HFF-Myc (cell line): ENCODE measurements at regions not wholly inside any gene's neighbourhood (a gene's known extent, or its start where the extent isn't known, plus 50 kb on each side); places are given as distances from the start of the nearest gene placed in this dataset.

Experiments
- DNase-seq: peaks from one replicate; pipeline ENCODE4 v3.0.0-alpha.2; 2011; ENCODE audit warnings: low read depth; ENCODE audit errors: extremely low read depth
- H3K4me3 ChIP-seq: replicated peaks from 2 replicates; pipeline ENCODE4 v1.5.1; 2011; ENCODE audit warnings: low read depth, mild to moderate bottlenecking, control low read depth, low read length
- TF ChIP-seq, protein P1 (sequence below): IDR thresholded peaks from 2 replicates; pipeline ENCODE4 v1.5.1; 2012; ENCODE audit warnings: mild to moderate bottlenecking, low read depth, low read length, control low read depth; ENCODE audit errors: missing control alignments

DNA sequence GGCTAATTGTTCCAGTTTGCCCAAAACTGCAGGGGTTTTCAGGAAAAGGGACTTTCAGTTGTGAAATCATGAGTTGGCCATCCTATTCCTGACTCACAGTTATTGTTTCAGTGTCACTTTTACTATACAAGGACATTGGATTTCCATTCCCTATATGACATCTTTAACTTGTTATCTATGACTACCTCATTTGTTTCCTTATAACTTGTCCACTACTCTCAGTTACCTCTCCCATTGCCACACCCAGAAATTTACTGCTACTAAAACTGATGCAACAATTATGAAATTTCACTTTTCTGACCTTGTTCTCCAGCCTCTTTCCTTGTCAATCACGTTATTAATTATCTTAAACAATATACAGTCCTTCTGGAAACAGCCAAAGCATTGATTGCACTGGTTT is 116.5 kb upstream of the ZNF804A start:
- TF ChIP-seq, protein P1, sequence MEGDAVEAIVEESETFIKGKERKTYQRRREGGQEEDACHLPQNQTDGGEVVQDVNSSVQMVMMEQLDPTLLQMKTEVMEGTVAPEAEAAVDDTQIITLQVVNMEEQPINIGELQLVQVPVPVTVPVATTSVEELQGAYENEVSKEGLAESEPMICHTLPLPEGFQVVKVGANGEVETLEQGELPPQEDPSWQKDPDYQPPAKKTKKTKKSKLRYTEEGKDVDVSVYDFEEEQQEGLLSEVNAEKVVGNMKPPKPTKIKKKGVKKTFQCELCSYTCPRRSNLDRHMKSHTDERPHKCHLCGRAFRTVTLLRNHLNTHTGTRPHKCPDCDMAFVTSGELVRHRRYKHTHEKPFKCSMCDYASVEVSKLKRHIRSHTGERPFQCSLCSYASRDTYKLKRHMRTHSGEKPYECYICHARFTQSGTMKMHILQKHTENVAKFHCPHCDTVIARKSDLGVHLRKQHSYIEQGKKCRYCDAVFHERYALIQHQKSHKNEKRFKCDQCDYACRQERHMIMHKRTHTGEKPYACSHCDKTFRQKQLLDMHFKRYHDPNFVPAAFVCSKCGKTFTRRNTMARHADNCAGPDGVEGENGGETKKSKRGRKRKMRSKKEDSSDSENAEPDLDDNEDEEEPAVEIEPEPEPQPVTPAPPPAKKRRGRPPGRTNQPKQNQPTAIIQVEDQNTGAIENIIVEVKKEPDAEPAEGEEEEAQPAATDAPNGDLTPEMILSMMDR = no peak
- no peak overlapping the region for H3K4me3 ChIP-seq
- DNase-seq = no peak

DNA sequence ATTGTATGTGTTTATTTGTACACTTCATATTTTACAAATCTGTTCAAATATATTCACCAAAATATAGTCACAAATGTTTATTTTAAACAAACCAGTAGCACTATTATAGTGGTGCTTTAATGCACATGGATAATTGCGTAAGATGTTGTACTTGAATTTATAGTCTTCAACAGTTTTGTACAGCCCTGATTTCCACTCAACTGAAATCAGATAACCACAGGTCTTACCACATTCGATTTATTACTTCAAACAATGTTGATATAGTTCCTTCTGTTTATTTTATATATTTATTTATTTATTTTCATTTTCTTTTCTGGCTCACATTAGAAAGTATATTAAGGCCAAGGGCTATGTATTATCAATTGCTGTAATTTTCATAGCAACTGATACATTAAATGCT is 99.4 kb upstream of the ZNF804A start:
- no peak for DNase-seq
- H3K4me3 ChIP-seq = no peak overlapping the region
- TF ChIP-seq, protein P1 = no peak

DNA sequence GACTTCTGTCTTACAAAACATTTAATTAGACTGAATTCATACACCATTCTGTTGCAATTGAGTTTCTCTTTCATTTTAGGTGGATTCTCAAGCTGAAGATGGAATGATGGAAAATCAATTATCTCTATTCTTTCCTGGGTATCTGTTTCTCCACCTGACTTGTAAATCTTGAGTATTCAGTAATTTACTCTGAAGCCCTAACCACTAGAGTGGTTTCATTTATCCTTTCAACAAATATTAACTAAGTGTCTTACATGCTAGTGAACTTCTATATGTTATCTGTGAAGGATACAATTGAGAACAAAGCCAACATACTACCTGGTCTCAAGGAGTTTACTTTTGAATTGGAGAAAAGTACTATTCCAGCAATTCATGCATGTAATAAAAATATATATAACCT is 94.1 kb upstream of the ZNF804A start:
- no peak for DNase-seq
- TF ChIP-seq, protein P1 = no peak
- H3K4me3 ChIP-seq = no peak overlapping the region

DNA sequence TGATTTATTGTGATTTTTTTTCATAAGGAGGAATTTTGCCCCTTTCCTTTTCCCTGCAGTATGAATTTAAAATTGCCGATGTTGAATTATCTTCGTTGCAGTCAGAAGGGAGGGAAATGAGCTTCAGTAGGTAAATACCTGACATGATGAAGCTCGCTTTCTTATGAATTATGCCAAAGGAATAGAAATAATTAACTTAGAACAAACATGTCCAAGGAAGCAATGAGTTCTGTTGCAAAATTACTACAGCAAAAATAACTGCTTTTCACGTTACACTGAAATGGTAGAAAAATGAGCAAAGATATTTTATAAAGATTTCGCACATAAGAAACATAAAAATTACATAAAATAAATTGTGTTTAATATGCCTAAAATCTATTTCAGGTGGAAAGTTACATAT is 91.1 kb upstream of the ZNF804A start:
- DNase-seq = no peak
- H3K4me3 ChIP-seq = no peak overlapping the region
- TF ChIP-seq, protein P1 = no peak

DNA sequence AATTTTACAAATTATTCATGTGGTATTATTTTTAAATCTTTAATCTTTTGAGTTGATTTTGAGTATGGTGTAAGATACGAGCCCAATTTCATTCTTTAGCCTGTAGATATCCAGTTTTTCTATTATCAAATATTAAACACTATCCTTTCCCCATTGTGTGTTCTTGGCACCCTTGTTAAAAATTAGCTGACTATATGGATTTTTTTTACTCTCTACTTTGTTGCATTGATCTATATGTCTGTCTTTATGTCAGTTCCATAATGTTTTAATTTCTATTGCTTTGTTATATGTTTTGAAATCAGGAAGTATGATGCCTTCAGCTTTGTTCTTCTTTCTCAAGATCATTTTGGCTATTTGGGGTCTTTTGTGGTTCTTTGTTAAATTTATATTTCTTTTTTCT is 80.9 kb upstream of the ZNF804A start:
- TF ChIP-seq, protein P1 = no peak
- DNase-seq = no peak
- no peak overlapping the region for H3K4me3 ChIP-seq

DNA sequence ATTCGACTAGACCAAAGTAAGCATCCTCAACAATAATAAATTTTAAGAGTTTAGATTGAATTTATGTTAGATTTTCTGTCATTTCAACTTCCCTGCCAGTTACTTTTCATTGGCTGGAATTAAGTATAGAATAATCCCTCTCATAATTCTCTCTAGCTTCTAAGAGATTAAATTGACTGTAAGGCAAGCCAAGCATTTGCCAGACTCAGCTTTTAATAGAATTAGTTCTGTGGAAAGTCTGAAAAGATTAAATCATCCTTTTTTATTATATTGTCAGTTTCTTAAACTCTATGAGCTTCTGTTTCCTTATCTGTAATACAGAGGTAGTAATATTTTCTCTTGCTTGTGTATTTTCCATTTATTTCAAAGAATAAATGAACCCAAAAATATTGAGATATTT is 77.9 kb upstream of the ZNF804A start:
- TF ChIP-seq, protein P1 = no peak
- DNase-seq = no peak
- H3K4me3 ChIP-seq = no peak overlapping the region

DNA sequence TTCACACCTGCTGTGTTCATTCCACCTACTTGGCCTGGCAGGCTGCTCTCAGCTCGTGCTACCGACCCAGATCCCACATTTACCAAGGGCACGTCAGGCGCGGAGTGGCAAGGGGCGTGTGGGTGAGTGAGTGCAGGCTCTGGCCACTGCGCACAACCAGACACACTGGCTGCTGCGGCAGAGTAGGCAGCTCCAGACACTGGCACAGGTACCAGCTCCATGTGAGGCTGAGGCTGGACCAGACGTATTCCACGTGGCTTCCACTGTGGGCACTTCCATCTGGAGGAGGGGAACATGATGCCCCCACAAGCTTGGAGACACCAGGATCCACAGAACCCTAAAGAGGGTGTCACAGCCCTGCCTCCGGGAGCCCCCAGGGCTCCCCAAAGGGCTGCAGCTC is 74.6 kb upstream of the ZNF804A start:
- TF ChIP-seq, protein P1 = no peak
- no peak for DNase-seq
- no peak overlapping the region for H3K4me3 ChIP-seq
